ENCODE measurements at regions not wholly inside any gene's neighbourhood (a gene's known extent, or its start where the extent isn't known, plus 50 kb on each side); places are given as distances from the start of the nearest gene placed in this dataset.
"Not testable (repeated sequence)": the region's sequence is repeated elsewhere in the genome, so short reads cannot be mapped to it uniquely, and the experiment has no call there.

DNA sequence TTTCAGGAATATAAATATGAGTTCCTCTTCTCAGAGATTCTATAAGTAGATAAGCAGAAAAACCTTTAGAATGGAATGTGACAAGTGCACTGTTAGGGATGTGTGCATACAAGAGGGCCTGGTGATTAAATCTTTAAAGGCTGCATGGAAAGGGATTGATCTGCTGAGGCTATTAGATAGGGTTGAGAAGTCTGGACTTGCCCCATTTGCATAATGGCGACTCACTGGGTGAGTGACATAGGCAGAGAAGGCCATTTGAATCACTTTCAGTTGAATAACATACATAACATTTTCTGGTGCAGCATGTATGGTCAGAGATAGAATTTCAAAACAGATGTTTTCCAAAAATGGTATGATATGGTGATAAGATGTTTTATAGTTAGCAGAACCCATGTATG is 156.9 kb downstream of the ZNF621 start:
- TF ChIP-seq, protein P1, sequence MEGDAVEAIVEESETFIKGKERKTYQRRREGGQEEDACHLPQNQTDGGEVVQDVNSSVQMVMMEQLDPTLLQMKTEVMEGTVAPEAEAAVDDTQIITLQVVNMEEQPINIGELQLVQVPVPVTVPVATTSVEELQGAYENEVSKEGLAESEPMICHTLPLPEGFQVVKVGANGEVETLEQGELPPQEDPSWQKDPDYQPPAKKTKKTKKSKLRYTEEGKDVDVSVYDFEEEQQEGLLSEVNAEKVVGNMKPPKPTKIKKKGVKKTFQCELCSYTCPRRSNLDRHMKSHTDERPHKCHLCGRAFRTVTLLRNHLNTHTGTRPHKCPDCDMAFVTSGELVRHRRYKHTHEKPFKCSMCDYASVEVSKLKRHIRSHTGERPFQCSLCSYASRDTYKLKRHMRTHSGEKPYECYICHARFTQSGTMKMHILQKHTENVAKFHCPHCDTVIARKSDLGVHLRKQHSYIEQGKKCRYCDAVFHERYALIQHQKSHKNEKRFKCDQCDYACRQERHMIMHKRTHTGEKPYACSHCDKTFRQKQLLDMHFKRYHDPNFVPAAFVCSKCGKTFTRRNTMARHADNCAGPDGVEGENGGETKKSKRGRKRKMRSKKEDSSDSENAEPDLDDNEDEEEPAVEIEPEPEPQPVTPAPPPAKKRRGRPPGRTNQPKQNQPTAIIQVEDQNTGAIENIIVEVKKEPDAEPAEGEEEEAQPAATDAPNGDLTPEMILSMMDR (IDR thresholded peaks at IDR 0.05), result no peak
- Histone ChIP-seq H3K36me3 (no peaks in the 10 kb centered on the region), H3K9me3 (no peaks in the 10 kb centered on the region), H3K27me3 (no peaks in the 10 kb centered on the region), H3K4me3 (no peak overlapping the region), H3K27ac (no peak overlapping the region), H3K4me1 (no peaks in the 10 kb centered on the region)
- intact Hi-C loops (cut with DNase I; ENCODE audit: low total_unique reads), result no loop called here
- no peak for DNase-seq

DNA sequence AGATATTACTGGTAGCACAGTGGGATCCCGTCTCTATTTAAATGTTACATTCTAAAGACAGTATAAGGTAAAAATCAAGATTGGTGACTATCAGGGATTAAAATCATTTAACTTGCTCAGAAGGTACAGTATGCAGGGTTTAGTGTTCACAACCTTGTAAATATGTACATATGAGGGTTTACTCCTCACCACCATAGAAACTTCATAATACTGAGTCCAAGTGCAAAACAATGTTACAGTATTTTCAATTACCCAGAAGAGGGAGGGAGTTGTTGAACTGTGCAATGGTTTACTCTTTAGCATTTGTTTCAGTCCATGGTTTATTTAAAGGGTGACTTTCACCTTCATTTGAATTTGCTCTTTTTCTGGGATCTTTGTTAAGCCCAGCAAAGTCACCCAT is 165.1 kb downstream of the ZNF621 start:
- no peak overlapping the region for H3K4me3 ChIP-seq
- no peaks in the 10 kb centered on the region for H3K9me3 ChIP-seq
- H3K4me1 ChIP-seq, result peaks cover 0 to 45% (median 31%) of the 10 kb centered on the region in 4 donors
- intact Hi-C loops (cut with DNase I; ENCODE audit: low total_unique reads), result no loop called here
- H3K27me3 ChIP-seq, result no peaks in the 10 kb centered on the region
- DNase-seq, result no peak
- H3K36me3 ChIP-seq, result no peaks in the 10 kb centered on the region
- peak overlapping the region in 1 of 2 donors; percentile 71 for H3K27ac ChIP-seq
- TF ChIP-seq, protein P1 (IDR thresholded peaks at IDR 0.05), result no peak

DNA sequence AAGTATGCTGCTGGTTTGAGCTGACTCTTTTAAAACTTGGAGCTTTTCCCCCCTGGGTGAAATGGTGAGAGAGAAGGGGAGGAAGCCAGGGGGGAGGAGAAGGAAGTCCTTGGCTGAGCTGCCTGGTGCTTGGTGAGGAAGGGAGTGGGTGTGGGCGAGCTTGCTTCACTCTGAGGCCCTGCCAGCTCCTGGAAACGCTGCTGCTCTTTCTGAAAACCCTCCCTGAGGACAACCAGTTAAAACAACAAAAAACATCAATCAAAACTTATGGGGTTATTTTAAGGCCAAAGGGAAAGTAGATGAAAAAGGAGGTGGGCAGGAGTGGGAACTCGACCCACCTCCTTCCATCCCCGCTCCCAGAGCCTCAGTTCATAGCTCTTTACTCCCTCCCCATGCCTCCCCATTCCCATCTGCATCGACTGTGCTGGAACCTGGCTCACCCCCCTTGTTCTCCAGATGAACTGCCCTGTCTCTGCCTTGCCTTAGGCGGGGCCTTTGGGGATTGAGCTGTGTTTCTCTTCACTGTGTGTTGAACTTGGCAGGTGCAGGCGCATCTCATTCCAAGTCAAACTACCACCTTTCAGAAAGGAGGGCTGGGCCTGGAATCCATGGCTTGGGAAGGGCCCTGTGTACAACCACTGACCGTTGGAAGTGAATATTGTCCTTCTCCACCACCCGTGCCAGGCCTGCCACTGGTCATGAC is 166.1 kb downstream of the ZNF621 start:
- TF ChIP-seq, protein P1 (IDR thresholded peaks at IDR 0.05), result no peak
- H3K27me3 ChIP-seq, result no peaks in the 10 kb centered on the region
- H3K4me1 ChIP-seq, result peaks cover 0 to 55% (median 33%) of the 10 kb centered on the region in 4 donors
- intact Hi-C loops (cut with DNase I; ENCODE audit: low total_unique reads), result no loop called here
- H3K9me3 ChIP-seq, result no peaks in the 10 kb centered on the region
- no peaks in the 10 kb centered on the region for H3K36me3 ChIP-seq
- H3K4me3 ChIP-seq, result no peak overlapping the region
- DNase-seq, result peak; percentile 93 to 94
- H3K27ac ChIP-seq, result peak overlapping the region; percentile 71 to 74

DNA sequence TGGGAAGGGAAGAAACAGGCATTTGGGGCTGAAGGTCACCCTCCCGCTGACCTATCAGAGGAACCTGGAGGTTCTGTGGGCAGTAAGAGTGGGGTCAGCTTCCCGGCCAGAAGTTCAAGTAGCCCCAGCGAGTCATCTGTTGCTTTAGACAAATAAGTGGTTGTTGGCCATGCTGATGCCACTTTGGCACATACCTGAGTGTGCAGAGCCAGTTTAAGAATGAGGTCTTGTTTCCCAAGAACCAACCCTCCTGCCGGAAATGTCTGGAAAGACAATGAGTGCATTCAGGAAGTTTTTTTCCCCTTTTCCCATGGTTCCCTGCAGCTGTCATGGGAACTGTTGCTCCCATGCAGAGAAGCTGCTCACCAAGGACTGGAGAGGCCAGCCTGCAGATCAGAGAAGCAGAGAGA is 166.7 kb downstream of the ZNF621 start:
- Histone ChIP-seq H3K36me3 (no peaks in the 10 kb centered on the region), H3K4me3 (no peak overlapping the region), H3K4me1 (peaks cover 0 to 60% (median 33%) of the 10 kb centered on the region in 4 donors), H3K27me3 (no peaks in the 10 kb centered on the region), H3K9me3 (no peaks in the 10 kb centered on the region), H3K27ac (peak overlapping the region; percentile 71 to 74)
- DNase-seq, result peak in 1 of 2 donors; percentile 39
- intact Hi-C loops (cut with DNase I; ENCODE audit: low total_unique reads), result no loop called here
- TF ChIP-seq, protein P1 (IDR thresholded peaks at IDR 0.05), result no peak

DNA sequence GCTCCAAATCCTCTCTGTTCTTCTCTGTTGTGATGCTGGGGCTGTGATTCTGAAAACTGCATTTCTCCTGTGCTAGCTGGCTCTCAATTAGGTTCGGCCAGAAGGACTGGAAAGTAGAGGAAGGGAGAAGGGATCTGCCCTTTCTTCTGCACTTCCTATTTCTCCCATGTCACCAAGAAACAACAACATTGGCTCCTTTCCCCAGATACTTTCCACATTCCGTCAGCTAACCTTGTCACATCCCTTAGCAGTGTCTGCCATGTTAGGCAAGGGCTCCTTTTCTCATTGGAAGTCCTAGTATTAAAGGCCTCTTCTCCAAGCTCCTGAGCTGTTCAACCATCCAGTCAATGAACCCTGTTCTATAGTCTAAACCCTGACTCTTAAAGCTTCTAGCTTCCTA is 171.1 kb downstream of the ZNF621 start:
- Histone ChIP-seq H3K9me3 (no peaks in the 10 kb centered on the region), H3K27ac (no peak overlapping the region), H3K27me3 (no peaks in the 10 kb centered on the region), H3K36me3 (no peaks in the 10 kb centered on the region), H3K4me3 (no peak overlapping the region), H3K4me1 (peaks cover 0 to 56% (median 22%) of the 10 kb centered on the region in 4 donors)
- DNase-seq, result no peak
- TF ChIP-seq, protein P1 (IDR thresholded peaks at IDR 0.05), result no peak
- intact Hi-C loops (cut with DNase I; ENCODE audit: low total_unique reads), result no loop called here

DNA sequence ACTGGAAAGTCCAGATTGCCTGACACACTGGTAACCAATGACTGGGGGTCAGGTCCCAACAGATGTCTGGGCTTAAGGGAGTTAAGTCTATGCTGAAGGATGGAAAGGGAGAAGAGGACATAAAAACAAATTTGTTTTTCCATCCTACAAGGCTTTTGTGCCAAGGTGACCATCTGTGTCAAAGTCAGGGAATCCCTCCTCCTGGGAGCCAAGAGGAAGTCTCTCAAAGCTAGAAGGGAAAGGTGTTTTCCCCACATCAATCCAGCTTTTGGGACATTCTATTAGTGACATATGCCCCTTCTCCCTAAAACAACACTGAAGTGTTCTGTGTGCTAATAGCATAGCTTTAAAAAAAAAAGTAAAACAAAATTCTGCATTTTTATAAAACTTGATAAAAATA is 173.9 kb downstream of the ZNF621 start:
- H3K36me3 ChIP-seq; H3K27me3 ChIP-seq; H3K27ac ChIP-seq; H3K4me3 ChIP-seq; H3K9me3 ChIP-seq; intact Hi-C loops (cut with DNase I; ENCODE audit: low total_unique reads); DNase-seq: not testable (repeated sequence)
- H3K4me1 ChIP-seq, result peaks cover 0 to 35% (median 8%) of the 10 kb centered on the region in 4 donors
